Right lobe of liver (tissue), 4 donors: ENCODE measurements at regions not wholly inside any gene's neighbourhood (a gene's known extent, or its start where the extent isn't known, plus 50 kb on each side); places are given as distances from the start of the nearest gene placed in this dataset.

Experiments
- CTCF ChIP-seq, 4 donors: fragments of 200-600 bp in 3 of 4; fragments of 450-650 bp in 1 of 4; IDR thresholded peaks; one replicate each; pipeline versions ENCODE4 v1.5.1 to v1.8.0; 2016 to 2022; ENCODE audit warnings: antibody characterized with exemption in 4 of 4, mild to moderate bottlenecking in 2 of 4
- POLR2A ChIP-seq: fragments of 450-650 bp; IDR thresholded peaks from one replicate; pipeline ENCODE4 v1.6.1; 2017; ENCODE audit warnings: antibody characterized with exemption, mild to moderate bottlenecking
- donor health status: DM: no; HTN: no; CAD: no.
- donor health status: DM: no; HTN: no; CAD: no.
- donor health status: DM: no; HTN: yes; CAD: no.

- TF ChIP-seq CTCF (IDR thresholded peaks at IDR 0.05) = no peak
- no peak for TF ChIP-seq POLR2A
Measured at GRCh38 chr5:153879596-153879995, 159.1 kb downstream of the FAM114A2 start.
